Right lung (tissue), 2 donors: ENCODE measurements at regions not wholly inside any gene's neighbourhood (a gene's known extent, or its start where the extent isn't known, plus 50 kb on each side); places are given as distances from the start of the nearest gene placed in this dataset.
"Not testable (repeated sequence)": the region's sequence is repeated elsewhere in the genome, so short reads cannot be mapped to it uniquely, and the experiment has no call there.

Source experiments
- DNase-seq, 2 donors: peaks; one replicate each; pipeline ENCODE4 v3.0.0-alpha.2; 2013

DNA sequence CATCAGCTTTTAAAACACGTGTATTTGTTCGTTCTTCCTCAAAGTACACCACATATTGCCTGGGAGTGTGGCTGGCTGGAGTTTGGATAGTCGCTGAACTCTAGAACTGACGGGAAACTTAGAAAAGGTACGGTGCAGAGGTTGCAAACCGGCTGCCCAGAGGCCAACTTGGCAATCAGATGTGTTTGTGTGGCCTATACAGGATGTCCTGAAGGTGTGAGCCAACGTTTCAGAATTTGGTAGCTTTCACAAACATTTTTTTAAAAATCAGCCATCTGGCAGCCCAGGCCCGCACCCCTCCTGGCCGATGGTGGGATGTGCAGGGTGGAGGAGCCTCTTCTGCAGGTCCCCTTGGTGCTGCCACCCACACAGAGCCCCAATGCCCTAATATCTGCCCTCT, 73.6 kb upstream of the SLC25A33 start:
- DNase-seq: no peak

- peak in 1 of 2 donors; percentile 68 for DNase-seq
Observed at GRCh38 chr1:9466780-9467758, 72.2 kb upstream of the SLC25A33 start.

- DNase-seq: not testable (repeated sequence)
Observed at GRCh38 chr1:9469882-9470281, 69.4 kb upstream of the SLC25A33 start.

DNA sequence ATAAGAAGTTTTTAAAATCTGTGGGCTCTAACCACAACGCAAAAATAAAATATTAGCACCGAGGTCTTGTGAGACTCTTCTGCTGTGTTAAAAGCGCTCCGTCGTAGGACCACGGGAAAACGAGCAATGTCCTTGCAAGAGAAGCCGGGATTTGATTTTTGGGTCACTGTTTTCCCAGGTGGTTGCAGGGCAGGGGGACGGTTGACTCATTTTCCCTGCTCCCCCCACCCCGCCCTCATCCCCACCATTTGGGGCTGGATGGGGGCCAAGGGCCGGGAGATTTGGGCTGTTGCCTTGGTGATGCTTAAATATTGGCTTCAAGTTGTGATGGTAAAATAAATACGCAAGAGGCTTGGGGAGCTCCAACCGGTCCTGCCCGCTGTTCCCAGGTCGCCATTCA, 67.6 kb upstream of the SLC25A33 start:
- DNase-seq: no peak

GRCh38 chr1:9472386-9473031, 66.8 kb upstream of the SLC25A33 start:
- DNase-seq: no peak

GRCh38 chr1:9473032-9473807, 66.0 kb upstream of the SLC25A33 start:
- DNase-seq: no peak

GRCh38 chr1:9475061-9475627, 64.1 kb upstream of the SLC25A33 start:
- DNase-seq: no peak

DNA sequence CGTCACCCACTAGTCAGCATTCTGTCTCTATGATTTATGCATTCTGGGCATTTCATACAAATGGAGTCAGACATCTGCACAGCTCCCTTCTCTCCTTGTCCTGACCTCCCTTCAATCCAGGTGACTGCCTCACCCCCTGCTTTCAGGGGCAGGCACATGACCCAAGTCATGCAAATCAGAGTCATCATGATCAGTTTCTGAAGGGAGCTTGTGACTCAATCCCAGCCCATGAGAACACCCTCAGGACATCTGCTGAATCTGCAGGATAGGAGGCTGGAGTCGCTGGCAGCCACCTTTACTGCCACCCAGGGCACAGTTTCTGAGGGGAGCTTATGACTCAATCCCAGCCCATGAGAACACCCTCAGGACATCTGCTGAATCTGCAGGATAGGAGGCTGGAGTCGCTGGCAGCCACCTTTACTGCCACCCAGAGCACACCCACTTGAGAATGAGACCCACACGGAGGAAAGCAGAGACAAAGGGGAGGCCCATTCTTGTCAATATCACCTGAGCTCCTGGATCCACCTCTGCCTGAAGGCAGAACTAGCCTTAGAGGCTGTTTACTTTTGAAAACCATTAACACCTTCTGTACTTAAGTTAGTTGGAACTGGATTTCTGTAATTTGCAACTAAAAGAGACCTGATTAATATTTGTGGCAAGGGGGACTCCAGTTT, 62.3 kb upstream of the SLC25A33 start:
- no peak for DNase-seq

- DNase-seq: no peak
Observed at GRCh38 chr1:9477535-9477934, 61.7 kb upstream of the SLC25A33 start.

GRCh38 chr1:9478021-9478420, 61.2 kb upstream of the SLC25A33 start:
- no peak for DNase-seq

DNA sequence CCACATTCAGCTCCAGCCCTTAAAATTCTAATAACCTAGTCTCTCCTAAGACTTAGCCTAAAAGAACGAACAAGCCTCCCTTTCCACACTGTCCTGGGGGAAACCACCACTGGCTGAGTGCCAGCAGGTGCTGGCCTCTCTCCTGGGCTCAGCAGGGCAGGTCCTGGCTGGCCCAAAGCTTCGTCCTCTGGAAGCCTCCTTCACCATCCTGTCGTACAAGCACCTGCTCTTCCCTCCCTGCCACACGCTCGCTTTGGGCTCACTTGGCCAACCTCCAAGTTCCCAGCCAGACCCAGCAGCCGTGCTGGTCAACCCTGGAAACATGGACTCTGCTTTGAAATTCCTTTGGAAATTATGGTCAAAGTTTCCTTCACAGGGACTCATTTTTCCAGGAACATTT, 58.2 kb upstream of the SLC25A33 start:
- DNase-seq: no peak

DNA sequence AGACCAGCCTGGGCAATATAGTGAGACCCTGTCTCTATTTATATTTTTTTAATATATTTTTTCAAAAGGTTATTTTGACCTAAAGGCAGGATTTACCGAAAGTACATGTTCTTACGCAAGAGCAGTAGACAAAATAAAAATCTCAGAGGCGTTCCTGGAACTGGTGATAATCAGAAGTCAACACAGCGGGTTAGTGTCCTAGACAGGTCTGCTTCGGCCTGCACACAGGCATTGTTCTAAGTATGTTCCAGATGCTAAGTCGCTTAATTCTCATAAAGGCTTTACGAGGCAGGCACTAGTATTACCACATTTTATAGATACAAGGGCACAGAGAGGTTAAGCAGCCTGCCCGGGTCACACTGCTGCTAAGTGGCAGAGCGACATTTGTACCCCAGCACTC, 56.9 kb upstream of the SLC25A33 start:
- no peak for DNase-seq

- DNase-seq: no peak
Observed at GRCh38 chr1:9482816-9483572, 56.3 kb upstream of the SLC25A33 start.

GRCh38 chr1:9486466-9487140, 52.7 kb upstream of the SLC25A33 start:
- DNase-seq: no peak
